ENCODE measurements at regions not wholly inside any gene's neighbourhood (a gene's known extent, or its start where the extent isn't known, plus 50 kb on each side); places are given as distances from the start of the nearest gene placed in this dataset.

- Histone ChIP-seq H3K27me3 (no peaks in the 10 kb centered on the region), H3K4me3 (no peak overlapping the region), H3K27ac (no peak overlapping the region), H3K36me3 (no peaks in the 10 kb centered on the region), H3K4me1 (no peaks in the 10 kb centered on the region), H3K9me3 (no peaks in the 10 kb centered on the region)
- DNase-seq (no peak), FAIRE-seq (no peak), ATAC-seq (no peak)
- 68 to 75% methylated on average over 5 of the region's 5 CpGs for WGBS, 2 donors
- intact Hi-C loops (cut with DNase I), result no loop called here
- no peak for TF ChIP-seq CTCF (IDR thresholded peaks at IDR 0.05)
Measured at GRCh38 chr5:135213027-135213386, 179.0 kb upstream of the PITX1 start.

GRCh38 chr5:135212361-135213026 is 178.5 kb upstream of the PITX1 start:
- Histone ChIP-seq H3K27ac (no peak overlapping the region), H3K4me3 (no peak overlapping the region), H3K9me3 (no peaks in the 10 kb centered on the region), H3K4me1 (no peaks in the 10 kb centered on the region), H3K27me3 (no peaks in the 10 kb centered on the region), H3K36me3 (no peaks in the 10 kb centered on the region)
- no peak for FAIRE-seq
- 67 to 70% methylated on average over 10 of the region's 10 CpGs for WGBS, 2 donors
- intact Hi-C loops (cut with DNase I), result no loop called here
- no peak for DNase-seq
- ATAC-seq, result no peak
- no peak for TF ChIP-seq CTCF (IDR thresholded peaks at IDR 0.05)

GRCh38 chr5:135211791-135212190 is 177.8 kb upstream of the PITX1 start:
- ATAC-seq (no peak), FAIRE-seq (no peak), DNase-seq (no peak)
- H3K27me3 ChIP-seq, result no peaks in the 10 kb centered on the region
- 38 to 46% methylated on average over 2 of the region's 2 CpGs for WGBS, 2 donors
- H3K4me3 ChIP-seq, result no peak overlapping the region
- intact Hi-C loops (cut with DNase I), result no loop called here
- H3K9me3 ChIP-seq, result no peaks in the 10 kb centered on the region
- H3K4me1 ChIP-seq, result no peaks in the 10 kb centered on the region
- no peak overlapping the region for H3K27ac ChIP-seq
- no peak for TF ChIP-seq CTCF (IDR thresholded peaks at IDR 0.05)
- H3K36me3 ChIP-seq, result no peaks in the 10 kb centered on the region

- H3K9me3 ChIP-seq, result no peaks in the 10 kb centered on the region
- H3K4me3 ChIP-seq, result no peak overlapping the region
- WGBS, 2 donors, result 79 to 81% methylated on average over 9 of the region's 9 CpGs
- TF ChIP-seq CTCF (IDR thresholded peaks at IDR 0.05), result no peak
- H3K36me3 ChIP-seq, result no peaks in the 10 kb centered on the region
- no peaks in the 10 kb centered on the region for H3K4me1 ChIP-seq
- DNase-seq (no peak), FAIRE-seq (no peak), ATAC-seq (no peak)
- intact Hi-C loops (cut with DNase I), result no loop called here
- no peak overlapping the region for H3K27ac ChIP-seq
- no peaks in the 10 kb centered on the region for H3K27me3 ChIP-seq
Measured at GRCh38 chr5:135211083-135211790, 177.2 kb upstream of the PITX1 start.

Measured in pancreas (tissue), 10 donors.